ENCODE measurements at regions not wholly inside any gene's neighbourhood (a gene's known extent, or its start where the extent isn't known, plus 50 kb on each side); places are given as distances from the start of the nearest gene placed in this dataset.

GRCh38 chr20:18914796-18915195, 101.2 kb downstream of the SCP2D1 start:
- Histone ChIP-seq H3K9ac (ENCODE audit: low read depth, low read length) (no peak overlapping the region), H3K4me1 (ENCODE audit: control insufficient read depth, insufficient read depth, low read length) (peaks cover 8% of the 10 kb centered on the region), H3K9me3 (ENCODE audit: control insufficient read depth, insufficient read depth, low read length) (no peaks in the 10 kb centered on the region), H3K4me3 (ENCODE audit: low read depth, low read length) (no peak overlapping the region), H3K27me3 (ENCODE audit: control insufficient read depth, insufficient read depth, low read length) (no peaks in the 10 kb centered on the region), H3K36me3 (ENCODE audit: control insufficient read depth, insufficient read depth, low read length) (no peaks in the 10 kb centered on the region), H3K27ac (ENCODE audit: low read depth, low read length) (no peak overlapping the region)

- Histone ChIP-seq H3K36me3 (ENCODE audit: control insufficient read depth, insufficient read depth, low read length) (no peaks in the 10 kb centered on the region), H3K9ac (ENCODE audit: low read depth, low read length) (no peak overlapping the region), H3K27ac (ENCODE audit: low read depth, low read length) (no peak overlapping the region), H3K4me3 (ENCODE audit: low read depth, low read length) (no peak overlapping the region), H3K4me1 (ENCODE audit: control insufficient read depth, insufficient read depth, low read length) (no peaks in the 10 kb centered on the region), H3K27me3 (ENCODE audit: control insufficient read depth, insufficient read depth, low read length) (no peaks in the 10 kb centered on the region), H3K9me3 (ENCODE audit: control insufficient read depth, insufficient read depth, low read length) (no peaks in the 10 kb centered on the region)
Observed at GRCh38 chr20:18916886-18917750, 103.5 kb downstream of the SCP2D1 start.

GRCh38 chr20:18919996-18920395, 106.4 kb downstream of the SCP2D1 start:
- no peak overlapping the region for H3K4me3 ChIP-seq (ENCODE audit: low read depth, low read length)
- no peaks in the 10 kb centered on the region for H3K4me1 ChIP-seq (ENCODE audit: control insufficient read depth, insufficient read depth, low read length)
- H3K36me3 ChIP-seq (ENCODE audit: control insufficient read depth, insufficient read depth, low read length) = no peaks in the 10 kb centered on the region
- no peak overlapping the region for H3K27ac ChIP-seq (ENCODE audit: low read depth, low read length)
- H3K27me3 ChIP-seq (ENCODE audit: control insufficient read depth, insufficient read depth, low read length) = no peaks in the 10 kb centered on the region
- H3K9me3 ChIP-seq (ENCODE audit: control insufficient read depth, insufficient read depth, low read length) = no peaks in the 10 kb centered on the region
- no peak overlapping the region for H3K9ac ChIP-seq (ENCODE audit: low read depth, low read length)

GRCh38 chr20:18921291-18921690, 107.7 kb downstream of the SCP2D1 start:
- no peak overlapping the region for H3K27ac ChIP-seq (ENCODE audit: low read depth, low read length)
- no peak overlapping the region for H3K9ac ChIP-seq (ENCODE audit: low read depth, low read length)
- H3K4me1 ChIP-seq (ENCODE audit: control insufficient read depth, insufficient read depth, low read length) = no peaks in the 10 kb centered on the region
- H3K4me3 ChIP-seq (ENCODE audit: low read depth, low read length) = no peak overlapping the region
- H3K36me3 ChIP-seq (ENCODE audit: control insufficient read depth, insufficient read depth, low read length) = no peaks in the 10 kb centered on the region
- no peaks in the 10 kb centered on the region for H3K27me3 ChIP-seq (ENCODE audit: control insufficient read depth, insufficient read depth, low read length)
- no peaks in the 10 kb centered on the region for H3K9me3 ChIP-seq (ENCODE audit: control insufficient read depth, insufficient read depth, low read length)

- H3K9me3 ChIP-seq (ENCODE audit: control insufficient read depth, insufficient read depth, low read length) = no peaks in the 10 kb centered on the region
- no peaks in the 10 kb centered on the region for H3K36me3 ChIP-seq (ENCODE audit: control insufficient read depth, insufficient read depth, low read length)
- H3K4me3 ChIP-seq (ENCODE audit: low read depth, low read length) = no peak overlapping the region
- no peak overlapping the region for H3K27ac ChIP-seq (ENCODE audit: low read depth, low read length)
- no peaks in the 10 kb centered on the region for H3K4me1 ChIP-seq (ENCODE audit: control insufficient read depth, insufficient read depth, low read length)
- no peak overlapping the region for H3K9ac ChIP-seq (ENCODE audit: low read depth, low read length)
- H3K27me3 ChIP-seq (ENCODE audit: control insufficient read depth, insufficient read depth, low read length) = no peaks in the 10 kb centered on the region
Observed at GRCh38 chr20:18922251-18922650, 108.7 kb downstream of the SCP2D1 start.

DNA sequence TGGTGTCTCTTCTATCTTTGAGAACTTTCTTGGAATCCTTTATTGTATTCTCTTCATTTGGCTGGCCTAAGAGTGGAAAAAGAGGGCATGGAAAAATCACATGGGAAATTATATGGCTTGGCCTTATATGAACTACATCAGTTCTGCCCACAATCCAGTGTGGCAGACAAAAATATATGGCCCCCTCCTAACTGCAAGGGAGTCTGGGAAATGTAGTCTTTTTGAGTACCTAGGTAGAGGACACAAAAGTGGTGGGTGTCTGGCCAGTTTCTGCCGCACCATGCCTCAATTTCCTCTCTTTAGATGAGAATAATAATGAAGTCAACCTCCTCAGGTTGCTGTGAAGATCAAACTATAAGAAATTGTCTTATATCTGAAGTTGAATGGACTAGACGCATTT, 109.3 kb downstream of the SCP2D1 start:
- no peak overlapping the region for H3K27ac ChIP-seq (ENCODE audit: low read depth, low read length)
- no peak overlapping the region for H3K4me3 ChIP-seq (ENCODE audit: low read depth, low read length)
- no peak overlapping the region for H3K9ac ChIP-seq (ENCODE audit: low read depth, low read length)
- no peaks in the 10 kb centered on the region for H3K27me3 ChIP-seq (ENCODE audit: control insufficient read depth, insufficient read depth, low read length)
- H3K36me3 ChIP-seq (ENCODE audit: control insufficient read depth, insufficient read depth, low read length) = no peaks in the 10 kb centered on the region
- H3K9me3 ChIP-seq (ENCODE audit: control insufficient read depth, insufficient read depth, low read length) = no peaks in the 10 kb centered on the region
- no peaks in the 10 kb centered on the region for H3K4me1 ChIP-seq (ENCODE audit: control insufficient read depth, insufficient read depth, low read length)

- H3K27me3 ChIP-seq (ENCODE audit: control insufficient read depth, insufficient read depth, low read length) = no peaks in the 10 kb centered on the region
- H3K27ac ChIP-seq (ENCODE audit: low read depth, low read length) = no peak overlapping the region
- H3K4me1 ChIP-seq (ENCODE audit: control insufficient read depth, insufficient read depth, low read length) = no peaks in the 10 kb centered on the region
- no peak overlapping the region for H3K9ac ChIP-seq (ENCODE audit: low read depth, low read length)
- no peak overlapping the region for H3K4me3 ChIP-seq (ENCODE audit: low read depth, low read length)
- H3K9me3 ChIP-seq (ENCODE audit: control insufficient read depth, insufficient read depth, low read length) = no peaks in the 10 kb centered on the region
- H3K36me3 ChIP-seq (ENCODE audit: control insufficient read depth, insufficient read depth, low read length) = no peaks in the 10 kb centered on the region
Observed at GRCh38 chr20:18926965-18927364, 113.4 kb downstream of the SCP2D1 start.

- H3K4me1 ChIP-seq (ENCODE audit: control insufficient read depth, insufficient read depth, low read length) = no peaks in the 10 kb centered on the region
- H3K4me3 ChIP-seq (ENCODE audit: low read depth, low read length) = no peak overlapping the region
- no peaks in the 10 kb centered on the region for H3K27me3 ChIP-seq (ENCODE audit: control insufficient read depth, insufficient read depth, low read length)
- no peak overlapping the region for H3K27ac ChIP-seq (ENCODE audit: low read depth, low read length)
- H3K9ac ChIP-seq (ENCODE audit: low read depth, low read length) = no peak overlapping the region
- H3K36me3 ChIP-seq (ENCODE audit: control insufficient read depth, insufficient read depth, low read length) = no peaks in the 10 kb centered on the region
- H3K9me3 ChIP-seq (ENCODE audit: control insufficient read depth, insufficient read depth, low read length) = no peaks in the 10 kb centered on the region
Observed at GRCh38 chr20:18928626-18929025, 115.0 kb downstream of the SCP2D1 start.

DNA sequence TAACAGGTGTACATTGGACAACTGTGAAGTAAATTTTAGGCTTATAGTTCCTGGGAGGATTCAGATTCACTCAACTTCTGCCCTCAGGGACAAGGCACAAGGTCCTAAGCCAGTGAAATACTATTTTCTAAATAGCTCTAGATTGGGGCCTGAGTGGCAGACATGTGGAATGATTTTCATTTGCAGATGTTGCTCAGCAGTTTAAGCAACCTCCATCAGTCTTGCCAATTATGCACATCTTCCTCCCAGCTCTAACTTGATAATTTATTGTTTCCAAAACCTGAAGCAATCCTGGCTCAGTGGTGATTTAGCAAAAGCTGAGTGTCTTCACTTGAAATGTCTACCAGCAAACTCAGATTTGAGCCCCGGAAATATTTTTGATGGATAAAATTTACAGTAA, 116.2 kb downstream of the SCP2D1 start:
- Histone ChIP-seq H3K4me1 (ENCODE audit: control insufficient read depth, insufficient read depth, low read length) (no peaks in the 10 kb centered on the region), H3K9ac (ENCODE audit: low read depth, low read length) (no peak overlapping the region), H3K36me3 (ENCODE audit: control insufficient read depth, insufficient read depth, low read length) (no peaks in the 10 kb centered on the region), H3K27ac (ENCODE audit: low read depth, low read length) (no peak overlapping the region), H3K4me3 (ENCODE audit: low read depth, low read length) (no peak overlapping the region), H3K27me3 (ENCODE audit: control insufficient read depth, insufficient read depth, low read length) (no peaks in the 10 kb centered on the region), H3K9me3 (ENCODE audit: control insufficient read depth, insufficient read depth, low read length) (no peaks in the 10 kb centered on the region)

GRCh38 chr20:18943542-18943941, 130.0 kb downstream of the SCP2D1 start:
- H3K4me3 ChIP-seq (ENCODE audit: low read depth, low read length) = no peak overlapping the region
- no peak overlapping the region for H3K27ac ChIP-seq (ENCODE audit: low read depth, low read length)
- H3K4me1 ChIP-seq (ENCODE audit: control insufficient read depth, insufficient read depth, low read length) = no peaks in the 10 kb centered on the region
- H3K27me3 ChIP-seq (ENCODE audit: control insufficient read depth, insufficient read depth, low read length) = no peaks in the 10 kb centered on the region
- no peak overlapping the region for H3K9ac ChIP-seq (ENCODE audit: low read depth, low read length)
- no peaks in the 10 kb centered on the region for H3K36me3 ChIP-seq (ENCODE audit: control insufficient read depth, insufficient read depth, low read length)
- H3K9me3 ChIP-seq (ENCODE audit: control insufficient read depth, insufficient read depth, low read length) = no peaks in the 10 kb centered on the region

DNA sequence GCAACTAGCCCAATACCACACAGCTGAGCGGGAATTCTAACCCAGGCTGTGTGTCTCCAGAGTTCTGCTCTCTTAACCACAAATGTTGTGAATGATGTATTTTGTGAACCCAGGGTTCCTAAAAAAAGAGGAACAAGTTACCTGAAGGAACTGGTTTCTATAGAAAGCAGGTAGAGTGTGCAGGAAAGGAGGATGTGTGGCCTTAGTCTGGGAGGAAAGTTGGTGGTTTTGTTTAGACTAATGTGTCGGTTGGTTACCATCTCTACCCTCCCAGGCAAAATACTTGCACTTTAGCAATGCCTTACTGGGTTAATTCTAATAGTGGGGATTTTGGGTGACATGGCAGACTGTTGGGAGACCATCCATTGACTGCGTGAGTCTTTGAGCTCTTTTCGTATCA, 143.3 kb downstream of the SCP2D1 start:
- Histone ChIP-seq H3K9me3 (ENCODE audit: control insufficient read depth, insufficient read depth, low read length) (no peaks in the 10 kb centered on the region), H3K4me1 (ENCODE audit: control insufficient read depth, insufficient read depth, low read length) (peaks cover 14% of the 10 kb centered on the region), H3K36me3 (ENCODE audit: control insufficient read depth, insufficient read depth, low read length) (no peaks in the 10 kb centered on the region), H3K27me3 (ENCODE audit: control insufficient read depth, insufficient read depth, low read length) (no peaks in the 10 kb centered on the region), H3K9ac (ENCODE audit: low read depth, low read length) (no peak overlapping the region), H3K4me3 (ENCODE audit: low read depth, low read length) (no peak overlapping the region), H3K27ac (ENCODE audit: low read depth, low read length) (peak overlapping the region; percentile 28)

Data from HUES48 (cell line).